ENCODE measurements at regions not wholly inside any gene's neighbourhood (a gene's known extent, or its start where the extent isn't known, plus 50 kb on each side); places are given as distances from the start of the nearest gene placed in this dataset.
"Not testable (repeated sequence)": the region's sequence is repeated elsewhere in the genome, so short reads cannot be mapped to it uniquely, and the experiment has no call there.

- H3K4me1 ChIP-seq (ENCODE audit: control insufficient read depth in 1 of 2, insufficient read depth in 1 of 2, low read depth in 1 of 2, low read length in 1 of 2) = peaks cover 22 to 29% of the 10 kb centered on the region in 2 experiments
- H3K9me3 ChIP-seq = no peaks in the 10 kb centered on the region
- H3K4me3 ChIP-seq (ENCODE audit: low read depth in 1 of 2, low read length in 1 of 2) = no peak overlapping the region
- TF ChIP-seq CTCF (IDR thresholded peaks at IDR 0.05) = no peak
- no peak overlapping the region for H3K27ac ChIP-seq
- no peaks in the 10 kb centered on the region for H3K36me3 ChIP-seq
- no peaks in the 10 kb centered on the region for H3K27me3 ChIP-seq
Measured at GRCh38 chr10:60604342-60604741, 173.9 kb upstream of the CDK1 start.

GRCh38 chr10:60597513-60597912 lies 180.8 kb upstream of the CDK1 start:
- Histone ChIP-seq H3K4me3 (ENCODE audit: low read depth in 1 of 2, low read length in 1 of 2) (no peak overlapping the region), H3K27me3 (no peaks in the 10 kb centered on the region), H3K27ac (no peak overlapping the region), H3K9me3 (no peaks in the 10 kb centered on the region), H3K36me3 (no peaks in the 10 kb centered on the region), H3K4me1 (ENCODE audit: control insufficient read depth in 1 of 2, insufficient read depth in 1 of 2, low read depth in 1 of 2, low read length in 1 of 2) (no peaks in the 10 kb centered on the region)
- TF ChIP-seq CTCF (IDR thresholded peaks at IDR 0.05) = no peak

GRCh38 chr10:60595852-60596251 lies 182.4 kb upstream of the CDK1 start:
- Histone ChIP-seq H3K27ac (no peak overlapping the region), H3K4me1 (ENCODE audit: control insufficient read depth in 1 of 2, insufficient read depth in 1 of 2, low read depth in 1 of 2, low read length in 1 of 2) (no peaks in the 10 kb centered on the region), H3K9me3 (no peaks in the 10 kb centered on the region), H3K36me3 (no peaks in the 10 kb centered on the region), H3K4me3 (ENCODE audit: low read depth in 1 of 2, low read length in 1 of 2) (no peak overlapping the region), H3K27me3 (no peaks in the 10 kb centered on the region)
- TF ChIP-seq CTCF (IDR thresholded peaks at IDR 0.05) = no peak

- Histone ChIP-seq H3K27me3 (no peaks in the 10 kb centered on the region), H3K4me3 (ENCODE audit: low read depth in 1 of 2, low read length in 1 of 2) (no peak overlapping the region), H3K4me1 (ENCODE audit: control insufficient read depth in 1 of 2, insufficient read depth in 1 of 2, low read depth in 1 of 2, low read length in 1 of 2) (no peaks in the 10 kb centered on the region), H3K36me3 (no peaks in the 10 kb centered on the region), H3K9me3 (no peaks in the 10 kb centered on the region), H3K27ac (no peak overlapping the region)
- TF ChIP-seq CTCF (IDR thresholded peaks at IDR 0.05) = no peak
Measured at GRCh38 chr10:60594476-60595051, 183.7 kb upstream of the CDK1 start.

GRCh38 chr10:60591119-60591518 lies 187.2 kb upstream of the CDK1 start:
- no peaks in the 10 kb centered on the region for H3K4me1 ChIP-seq (ENCODE audit: control insufficient read depth in 1 of 2, insufficient read depth in 1 of 2, low read depth in 1 of 2, low read length in 1 of 2)
- H3K4me3 ChIP-seq (ENCODE audit: low read depth in 1 of 2, low read length in 1 of 2) = no peak overlapping the region
- H3K9me3 ChIP-seq = no peaks in the 10 kb centered on the region
- H3K27me3 ChIP-seq = no peaks in the 10 kb centered on the region
- H3K27ac ChIP-seq = no peak overlapping the region
- no peaks in the 10 kb centered on the region for H3K36me3 ChIP-seq
- no peak for TF ChIP-seq CTCF (IDR thresholded peaks at IDR 0.05)

GRCh38 chr10:60589376-60589775 lies 188.9 kb upstream of the CDK1 start:
- H3K4me3 ChIP-seq (ENCODE audit: low read depth in 1 of 2, low read length in 1 of 2) = no peak overlapping the region
- H3K27me3 ChIP-seq = no peaks in the 10 kb centered on the region
- no peak overlapping the region for H3K27ac ChIP-seq
- no peaks in the 10 kb centered on the region for H3K36me3 ChIP-seq
- H3K4me1 ChIP-seq (ENCODE audit: control insufficient read depth in 1 of 2, insufficient read depth in 1 of 2, low read depth in 1 of 2, low read length in 1 of 2) = no peaks in the 10 kb centered on the region
- no peak for TF ChIP-seq CTCF (IDR thresholded peaks at IDR 0.05)
- H3K9me3 ChIP-seq = no peaks in the 10 kb centered on the region

- H3K36me3 ChIP-seq; H3K27me3 ChIP-seq; H3K27ac ChIP-seq; H3K4me1 ChIP-seq (ENCODE audit: control insufficient read depth in 1 of 2, insufficient read depth in 1 of 2, low read depth in 1 of 2, low read length in 1 of 2); H3K9me3 ChIP-seq; H3K4me3 ChIP-seq (ENCODE audit: low read depth in 1 of 2, low read length in 1 of 2): not testable (repeated sequence)
Measured at GRCh38 chr10:60581782-60582181, 192.1 kb upstream of the ANK3 start.
